NCI-H510A (cell line): ENCODE measurements at regions not wholly inside any gene's neighbourhood (a gene's known extent, or its start where the extent isn't known, plus 50 kb on each side); places are given as distances from the start of the nearest gene placed in this dataset.

Source experiments
- DNase-seq: peaks from one replicate; lab custom pipeline; 2025; lab: John Stamatoyannopoulos, UW

DNA sequence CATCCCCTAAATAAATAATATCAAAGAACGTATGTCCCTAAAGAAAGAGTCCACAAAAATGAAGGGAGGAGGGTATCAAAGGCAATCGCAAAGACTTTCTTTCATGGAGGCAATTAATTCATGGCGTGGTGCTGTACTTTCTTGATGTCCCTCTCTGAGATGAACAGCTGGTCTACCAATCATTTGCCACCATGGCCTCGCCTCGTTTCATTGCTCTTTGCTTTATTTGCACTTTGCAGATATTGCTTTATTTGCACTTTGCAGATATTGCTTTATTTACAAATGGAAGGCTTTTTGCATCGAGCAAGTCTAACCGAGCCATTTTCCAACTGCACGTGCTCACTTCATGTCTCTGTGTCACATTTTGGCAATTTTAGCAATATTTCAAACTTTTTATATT, 104.0 kb upstream of the PTCH1 start:
- no peak for DNase-seq

DNA sequence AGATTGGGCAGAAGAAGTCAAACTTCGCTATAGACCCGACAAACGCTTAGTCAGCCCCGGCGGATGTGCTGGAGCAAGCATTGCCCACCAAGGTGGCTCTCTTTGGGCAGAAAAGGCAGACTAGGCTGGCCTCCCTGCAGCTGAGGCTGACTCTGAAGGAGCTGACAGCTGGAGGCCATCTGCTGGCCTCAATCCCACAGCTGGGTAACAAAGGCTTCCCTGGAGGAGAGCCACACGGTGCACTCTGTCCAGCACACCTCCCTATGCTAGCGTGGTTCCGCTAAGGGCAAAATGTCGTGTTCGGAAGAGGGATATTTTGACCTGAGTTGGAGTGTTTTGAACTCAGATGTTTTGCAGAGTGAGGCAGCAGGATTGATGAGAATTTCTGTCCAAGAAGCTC, 103.5 kb upstream of the PTCH1 start:
- DNase-seq = no peak

DNA sequence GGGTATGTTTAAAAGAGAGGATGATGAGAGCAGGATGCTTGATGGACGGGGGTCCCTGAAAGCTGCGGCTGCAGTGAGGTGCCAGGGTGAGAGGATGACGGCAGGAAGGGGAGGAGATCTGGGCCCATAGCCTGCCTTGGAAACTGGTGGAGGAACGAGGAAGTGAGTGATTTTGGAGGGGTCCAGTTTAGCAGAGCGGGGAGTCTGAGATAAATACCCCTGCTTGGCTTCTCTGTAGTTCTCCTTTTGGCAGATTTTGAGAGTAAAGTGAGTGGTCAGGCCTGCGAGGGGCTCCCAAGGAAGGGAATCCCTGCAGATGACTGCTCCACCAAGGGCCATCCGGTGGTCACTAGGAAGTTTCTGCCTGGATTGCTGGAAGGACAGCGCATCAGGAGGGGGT, 98.5 kb upstream of the PTCH1 start:
- DNase-seq = no peak

DNA sequence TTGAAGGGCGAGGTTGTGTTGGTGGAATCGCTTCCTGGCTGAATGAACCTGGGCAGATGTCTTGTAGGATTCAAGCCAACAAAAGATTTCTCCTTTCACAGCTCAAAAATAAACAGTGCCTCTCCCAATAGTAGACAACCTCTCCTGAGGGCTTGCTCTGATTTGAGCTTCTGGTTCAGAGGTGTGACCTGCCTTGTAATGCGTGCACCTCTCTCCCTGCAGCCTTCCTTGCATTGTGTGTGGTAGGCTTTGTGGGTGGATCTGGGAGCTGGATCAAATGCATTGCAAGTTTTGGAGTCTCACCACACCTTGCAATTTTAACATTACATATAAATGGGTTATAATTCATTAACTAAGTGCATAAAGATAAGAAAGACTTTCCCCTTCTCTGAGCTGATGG, 96.9 kb upstream of the PTCH1 start:
- no peak for DNase-seq

DNA sequence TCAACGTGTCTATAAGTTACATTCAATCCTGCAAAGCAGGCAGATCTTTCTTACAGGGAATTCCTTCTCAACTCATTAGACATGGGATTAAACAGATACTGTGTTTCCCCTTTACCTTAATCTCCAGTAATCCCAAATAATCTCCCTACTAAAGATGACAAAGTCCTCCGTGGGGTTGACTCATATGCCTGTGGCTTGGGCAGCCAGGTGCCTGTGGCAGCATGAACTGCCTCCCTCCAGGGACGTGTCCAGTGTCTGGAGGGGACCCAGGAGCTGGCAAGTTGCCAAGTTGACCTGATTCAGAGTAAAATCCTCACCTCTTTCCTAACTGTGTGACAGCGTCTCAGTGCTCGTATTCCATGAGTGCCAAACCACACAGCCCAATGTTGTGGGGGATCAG, 94.6 kb upstream of the PTCH1 start:
- DNase-seq = no peak

DNA sequence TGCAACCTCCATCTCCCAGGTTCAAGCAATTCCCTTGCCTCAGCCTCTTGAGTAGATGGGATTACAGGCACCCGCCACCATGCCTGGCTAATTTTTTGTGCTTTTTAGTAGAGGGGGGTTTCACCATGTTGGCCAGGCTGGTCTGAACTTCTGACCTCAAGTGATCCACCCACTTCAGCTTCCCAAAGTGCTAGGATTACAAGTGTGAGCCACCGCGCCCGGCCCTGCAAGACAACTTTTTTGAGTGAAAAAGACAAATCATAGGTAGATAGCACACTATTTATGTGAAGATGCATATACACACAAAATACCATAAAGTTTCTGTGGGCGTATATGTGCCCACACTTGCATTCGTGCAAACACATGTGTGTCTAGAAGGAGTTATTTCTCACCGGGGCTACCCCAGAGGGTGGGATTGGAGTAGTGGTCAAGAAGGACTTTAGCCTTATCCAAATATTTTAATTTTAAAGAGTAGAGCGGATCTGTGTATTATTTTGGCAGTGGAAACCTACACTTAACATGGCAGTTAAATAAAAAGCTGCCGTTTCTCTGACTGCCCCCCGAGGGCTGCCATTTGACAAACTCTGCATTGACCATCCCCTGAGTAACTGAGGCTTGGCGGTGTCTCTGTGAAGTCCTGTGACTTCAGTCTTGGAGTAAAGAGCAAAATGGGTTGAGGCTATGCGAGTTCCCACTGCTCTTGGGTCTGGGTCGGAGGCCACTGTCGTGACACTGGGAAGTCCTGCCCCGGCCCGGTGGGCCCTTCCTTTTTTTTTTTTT, 93.4 kb upstream of the PTCH1 start:
- no peak for DNase-seq

DNA sequence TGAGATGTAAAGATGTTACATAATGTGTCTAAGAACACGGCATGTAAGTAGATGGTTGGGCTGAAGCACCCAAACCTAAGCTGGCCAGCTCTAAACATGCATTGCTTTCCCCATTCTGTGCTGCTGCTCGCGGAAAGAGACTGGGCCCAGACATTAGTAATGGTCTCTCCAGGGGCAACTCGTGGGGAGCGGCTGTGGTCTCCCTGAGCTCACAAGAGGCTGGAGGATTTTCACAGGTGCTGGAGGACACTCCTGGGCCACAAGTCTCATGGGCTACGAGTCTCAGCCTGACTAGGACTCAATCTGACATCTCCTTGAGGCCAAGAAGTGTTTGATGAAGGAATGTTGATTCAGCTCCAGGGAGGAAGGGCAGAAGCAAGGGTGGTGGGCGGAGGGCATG, 92.7 kb upstream of the PTCH1 start:
- DNase-seq = no peak

DNA sequence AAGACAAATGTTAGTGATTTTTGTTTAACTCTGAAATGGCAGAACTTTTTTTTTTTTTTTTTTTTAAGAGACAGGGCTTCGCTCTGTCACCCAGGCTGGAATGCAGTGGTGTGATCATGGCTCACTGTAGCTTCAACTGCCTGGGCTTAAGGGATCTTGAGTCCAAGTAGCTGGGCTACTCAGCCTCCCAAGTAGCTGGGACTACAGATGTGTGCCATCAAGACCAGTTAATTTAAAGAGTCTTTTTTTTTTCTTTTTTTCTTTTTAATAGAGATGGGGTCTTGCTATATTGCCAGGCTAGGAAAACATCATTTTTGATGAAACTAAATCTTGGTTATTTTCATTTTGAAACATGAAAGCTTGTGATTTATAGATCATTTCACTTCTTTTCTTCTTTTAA, 91.6 kb upstream of the PTCH1 start:
- DNase-seq = no peak

DNA sequence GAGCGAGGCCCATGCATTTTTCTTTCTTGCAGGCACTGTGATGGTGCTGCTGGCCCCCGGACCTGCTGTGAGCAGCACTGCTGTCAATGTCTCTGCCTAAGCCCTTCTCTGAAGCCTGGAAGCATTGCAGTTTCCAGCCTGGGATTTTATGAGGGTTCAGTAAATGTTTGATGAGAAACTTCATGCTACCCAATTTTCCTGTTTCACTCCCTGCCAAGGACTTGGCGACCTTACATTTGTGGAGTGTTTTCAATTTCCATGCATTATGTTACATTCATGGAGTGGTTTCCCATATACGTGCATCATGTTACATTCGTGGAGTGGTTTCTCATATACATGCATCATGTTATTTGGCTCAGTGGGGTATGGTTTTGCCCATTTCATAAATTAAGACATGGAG, 90.7 kb upstream of the PTCH1 start:
- DNase-seq = no peak

DNA sequence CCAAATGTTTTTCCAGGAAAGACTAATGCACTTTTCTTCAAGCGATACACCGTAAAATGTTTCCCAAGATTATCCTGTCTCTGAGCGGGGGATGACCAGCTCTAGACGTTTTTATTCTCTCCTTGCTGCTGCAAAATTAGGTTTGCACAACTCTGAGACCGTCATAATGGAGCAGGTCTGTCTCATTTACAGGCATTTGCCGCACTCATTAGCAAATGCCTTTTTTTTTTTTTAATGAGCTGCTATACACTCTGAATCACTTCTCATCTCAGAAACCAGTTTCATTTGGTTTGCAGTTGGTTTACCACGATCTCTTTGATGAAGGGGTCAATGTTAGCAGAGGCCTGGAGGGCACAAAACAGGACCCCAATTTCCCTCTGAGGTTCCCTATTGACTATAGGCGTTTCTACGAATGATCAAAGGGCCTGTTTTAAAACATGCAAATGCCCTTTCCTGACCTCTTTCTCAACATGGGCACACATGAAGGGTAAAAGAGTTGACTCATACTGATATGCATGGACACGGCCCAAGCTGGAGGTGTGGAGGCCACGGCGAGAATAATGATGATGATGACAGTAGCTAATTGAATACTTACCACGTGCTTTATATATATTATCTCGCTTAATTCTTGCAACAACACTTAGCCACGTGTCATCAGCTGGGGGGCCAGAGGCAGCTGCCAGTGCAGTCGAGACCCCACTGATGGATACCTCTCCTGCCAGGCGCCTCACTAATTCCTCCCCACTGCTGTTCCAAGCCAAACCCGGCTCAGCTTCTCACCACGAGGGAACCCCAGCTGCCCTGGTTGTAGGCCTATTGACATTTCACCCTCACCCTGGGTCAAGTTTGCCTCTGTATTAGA, 89.9 kb upstream of the PTCH1 start:
- DNase-seq = no peak

DNA sequence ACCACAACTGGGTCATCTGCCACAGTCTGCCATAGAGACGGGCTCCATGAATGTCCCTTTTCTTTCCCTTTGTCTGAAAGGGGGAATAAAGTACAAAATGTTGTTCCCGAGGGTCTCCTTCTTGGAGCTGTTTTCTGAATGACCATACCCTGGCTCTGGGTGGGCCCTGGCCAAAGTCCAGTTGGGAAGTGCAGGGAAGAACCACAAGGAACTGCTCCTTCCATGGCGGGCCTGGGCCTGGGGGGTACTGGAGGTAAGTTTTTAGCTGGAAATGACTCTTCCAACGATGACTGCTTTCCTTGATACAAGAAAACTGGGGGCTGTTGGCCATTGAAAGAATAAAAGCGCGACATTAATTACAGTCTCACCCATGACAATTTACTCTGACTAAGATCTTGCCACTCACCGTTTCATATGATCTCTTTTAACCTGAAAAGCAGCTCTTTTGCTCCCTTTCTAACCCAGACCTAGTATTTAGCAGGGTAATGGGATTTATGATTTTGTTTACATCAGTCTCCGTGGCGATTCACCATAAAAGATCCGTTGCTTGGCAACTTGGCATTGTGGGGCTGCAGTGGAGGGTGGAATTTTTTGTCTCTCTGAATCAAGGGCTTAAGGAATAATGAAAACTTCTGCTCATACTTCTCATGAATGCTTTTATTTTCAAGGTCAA, 89.2 kb upstream of the PTCH1 start:
- no peak for DNase-seq

DNA sequence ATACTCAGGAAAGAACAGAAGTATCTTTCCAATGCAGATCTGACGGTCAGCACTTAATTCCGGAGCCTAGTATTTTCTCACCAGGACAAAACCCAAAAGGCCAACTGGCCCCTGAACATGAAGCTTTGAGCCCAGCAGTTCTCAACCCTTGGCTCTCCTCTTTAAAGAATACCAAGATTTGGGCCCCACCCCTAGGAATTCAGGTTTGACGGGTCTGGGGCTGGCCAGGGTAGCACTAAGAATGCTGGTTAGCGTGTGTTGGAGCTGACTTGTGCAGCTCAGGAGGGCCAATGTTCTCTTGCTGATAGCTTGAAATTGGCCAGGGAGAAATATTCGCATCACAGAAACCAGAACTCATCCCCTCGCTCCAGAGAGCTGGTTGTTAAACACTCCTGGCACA, 88.3 kb upstream of the PTCH1 start:
- DNase-seq = no peak

DNA sequence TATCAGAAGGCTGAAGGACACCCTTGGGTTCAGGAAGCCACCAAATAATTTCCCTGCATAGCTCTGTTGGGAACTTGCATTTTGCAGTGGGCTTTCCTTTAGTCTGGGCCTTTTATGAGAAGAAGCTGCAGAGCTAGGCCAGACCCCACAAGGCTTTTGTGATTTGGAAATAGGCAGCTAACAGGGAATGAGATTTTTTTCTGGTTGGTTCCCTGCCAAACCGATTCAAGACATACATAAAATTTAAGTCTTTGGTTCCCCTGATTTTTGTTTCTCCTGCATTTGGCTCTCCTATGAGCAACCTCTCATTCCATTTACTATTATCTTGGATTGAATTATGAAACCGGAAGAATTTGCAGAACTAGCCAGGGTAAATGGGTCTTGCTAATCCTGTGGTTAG, 81.5 kb upstream of the PTCH1 start:
- no peak for DNase-seq

DNA sequence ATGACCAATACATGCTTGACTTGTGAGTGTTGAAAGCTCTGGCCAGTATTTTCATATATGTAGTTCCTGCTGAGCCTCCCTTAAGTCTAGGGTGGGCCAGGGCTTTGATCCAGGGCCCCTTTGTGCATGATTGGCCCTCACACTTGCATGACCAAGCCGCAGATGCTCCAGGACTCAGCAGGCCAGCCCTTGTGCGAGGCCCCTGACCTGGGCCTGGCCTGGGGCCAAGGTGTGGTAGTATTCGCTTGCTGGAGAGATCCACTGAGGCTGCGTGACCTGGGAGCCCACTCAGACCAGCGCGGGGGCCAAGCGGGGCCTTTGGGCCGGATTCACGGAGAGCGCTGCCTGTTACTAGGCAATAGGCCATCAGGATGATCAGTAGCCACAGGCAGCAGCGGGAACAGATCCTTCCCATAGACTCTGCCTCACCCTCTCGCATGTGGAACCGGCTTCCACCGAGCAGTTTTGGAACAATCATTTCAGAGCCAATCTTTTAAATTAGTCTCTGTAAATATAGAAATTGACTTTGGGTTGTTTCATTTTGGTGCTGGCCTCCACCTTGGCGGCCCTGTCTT, 79.0 kb upstream of the PTCH1 start:
- DNase-seq = no peak

DNA sequence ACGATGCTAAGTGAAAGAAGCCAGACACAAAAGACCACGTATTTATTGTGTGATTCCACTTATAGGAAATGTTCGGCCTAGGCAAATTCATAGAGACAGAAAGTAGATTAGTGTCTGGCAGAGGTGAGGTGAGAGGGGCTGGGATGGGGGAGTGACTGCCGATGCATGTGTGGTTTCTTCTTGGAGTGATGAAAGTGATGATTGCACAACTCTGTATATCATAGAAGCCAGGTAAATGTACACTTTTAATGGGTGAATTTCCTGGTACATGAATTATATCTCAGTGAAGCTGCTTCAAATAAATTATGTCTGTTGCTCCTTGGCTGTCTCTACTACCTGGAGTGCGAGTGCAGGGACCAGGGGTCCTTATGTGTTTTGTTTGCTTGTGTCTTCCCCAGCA, 76.2 kb upstream of the PTCH1 start:
- DNase-seq = no peak

DNA sequence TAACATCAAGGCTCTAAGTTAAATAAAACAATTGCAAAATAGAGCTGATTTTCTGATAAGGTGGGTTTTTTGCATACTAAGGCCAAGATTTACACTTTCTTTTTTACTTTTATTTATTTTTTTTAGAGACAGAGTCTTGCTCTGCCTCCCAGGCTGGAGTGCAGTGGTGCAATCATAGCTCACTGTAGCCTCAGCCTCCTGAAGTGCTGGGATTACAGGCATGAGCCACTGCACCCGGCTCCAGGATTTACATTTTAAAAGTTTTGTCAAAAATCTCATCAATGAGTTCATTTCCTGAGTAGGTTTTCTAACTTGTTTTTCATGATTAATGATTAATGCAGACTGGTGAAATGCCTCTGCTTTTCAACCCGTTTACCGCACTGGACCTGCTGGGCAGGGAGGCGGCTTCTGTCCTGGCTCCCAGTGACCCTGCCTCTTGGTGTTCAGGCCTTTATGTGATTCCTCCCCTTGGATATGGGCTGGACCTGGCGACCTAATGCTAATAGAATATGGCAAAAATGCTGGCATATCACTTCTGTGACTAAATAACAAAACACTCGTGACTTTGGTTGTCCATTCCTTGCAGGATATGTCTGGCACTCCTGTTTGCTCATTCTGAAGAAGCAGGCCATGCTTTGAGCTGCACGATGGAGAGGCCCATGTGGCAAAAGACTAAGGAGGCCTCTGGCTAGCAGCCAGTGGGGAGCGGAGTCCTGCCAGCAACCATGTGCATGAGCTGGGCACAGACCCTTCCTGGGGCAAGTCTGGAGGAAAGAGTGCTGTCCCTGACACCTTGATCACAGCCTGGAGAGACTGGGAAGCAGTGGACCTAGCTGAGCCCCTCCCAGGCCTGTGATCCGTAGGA, 72.2 kb upstream of the PTCH1 start:
- DNase-seq = no peak

DNA sequence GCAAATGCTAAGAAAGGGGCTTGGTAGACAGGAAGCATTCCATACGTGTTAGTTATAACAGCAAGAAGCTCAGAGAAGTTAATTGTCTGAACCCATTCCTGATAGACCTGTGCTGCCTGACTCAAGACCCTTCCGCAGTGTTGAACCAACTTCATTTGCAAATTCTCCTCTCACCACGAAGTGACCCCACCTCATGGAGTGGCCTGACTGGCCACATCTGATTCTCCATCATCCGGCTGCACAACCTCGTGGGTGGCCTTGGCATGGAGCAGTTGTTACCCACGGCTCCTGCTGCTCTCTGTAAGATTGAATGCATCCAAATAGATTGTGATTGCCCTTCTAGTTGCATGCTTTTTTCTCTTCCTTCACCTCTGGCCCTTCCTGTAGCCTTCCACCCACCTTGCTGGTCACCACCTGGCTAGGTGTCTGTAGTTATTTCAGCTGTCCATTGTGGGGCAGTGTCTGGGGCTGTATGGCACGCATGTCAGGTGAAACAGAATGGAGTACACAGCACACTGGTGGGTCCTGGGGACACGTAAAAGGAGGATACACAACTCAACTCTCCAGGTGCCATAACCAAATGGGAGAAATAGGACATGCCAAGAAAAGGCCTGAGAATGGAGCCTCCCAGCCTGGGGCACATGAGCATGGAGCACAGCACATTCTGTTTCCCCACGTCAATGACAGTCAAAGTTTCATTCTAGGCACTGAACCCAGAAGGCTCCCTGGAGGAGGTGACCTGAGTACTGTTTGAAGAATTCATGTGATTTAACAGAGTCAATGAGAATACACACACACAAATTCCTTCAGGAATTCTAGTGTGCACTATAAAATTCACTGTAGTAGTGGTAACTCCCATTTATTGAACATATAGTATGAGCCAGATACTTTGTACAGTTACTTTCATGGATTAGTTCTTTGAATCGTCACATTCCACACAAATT, 70.5 kb upstream of the PTCH1 start:
- DNase-seq = no peak

DNA sequence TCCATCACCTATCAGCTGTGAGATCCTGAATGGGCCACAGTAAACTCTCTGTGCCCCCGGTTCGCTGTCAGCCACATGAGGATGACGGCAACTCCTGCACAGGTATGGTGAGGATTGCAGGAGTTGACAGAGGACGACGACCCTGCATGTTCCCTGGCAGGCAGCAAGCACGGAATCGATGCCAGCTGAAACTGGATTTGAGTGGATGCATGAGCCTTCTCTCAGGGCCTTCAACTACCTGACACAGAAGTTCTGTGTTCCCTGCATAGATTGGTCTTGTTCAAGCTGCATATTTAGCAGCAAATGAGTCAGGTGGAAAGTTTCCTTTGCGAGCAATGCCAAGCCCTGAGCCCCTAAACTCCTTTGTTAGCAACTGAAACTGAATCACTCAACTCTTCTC, 69.6 kb upstream of the PTCH1 start:
- no peak for DNase-seq

DNA sequence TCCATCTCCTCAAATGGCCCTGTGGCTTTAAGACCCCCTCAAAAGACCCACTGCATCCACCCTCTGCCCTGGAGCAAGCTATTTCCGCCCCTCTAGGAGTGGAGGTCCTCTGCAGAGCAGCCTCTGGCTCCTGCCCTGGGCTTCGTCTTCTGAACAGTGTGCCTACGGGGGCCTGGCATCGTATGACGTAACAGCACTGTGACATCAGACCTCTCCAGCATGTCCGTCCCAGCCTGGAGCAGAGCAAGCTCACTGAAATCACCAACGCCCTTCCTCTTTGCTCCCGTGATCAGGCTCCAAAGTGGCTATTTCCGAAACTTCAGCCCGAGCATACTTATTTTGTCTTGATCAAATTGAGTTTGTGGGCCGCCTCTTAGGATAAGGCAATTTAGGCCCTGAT, 69.1 kb upstream of the PTCH1 start:
- no peak for DNase-seq

DNA sequence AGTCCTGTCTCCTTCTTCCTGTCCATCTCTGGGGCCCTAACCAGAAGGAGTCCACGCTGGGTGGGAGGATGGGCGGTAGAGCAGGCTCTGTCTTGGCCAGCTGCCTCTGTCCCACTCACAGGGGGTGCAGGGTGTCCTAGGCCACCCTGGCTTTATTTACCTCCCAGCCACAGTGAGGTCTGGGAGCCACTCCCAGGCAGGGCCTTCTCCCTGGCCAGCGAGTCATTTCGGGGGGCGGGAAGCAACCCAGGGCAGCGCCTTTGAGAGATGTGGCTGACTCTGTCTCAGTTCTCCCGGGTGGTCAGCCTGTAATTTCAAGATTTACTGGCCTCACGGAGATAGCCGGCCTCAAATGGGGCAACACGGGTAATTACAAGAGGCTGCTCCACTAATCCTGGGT, 67.4 kb upstream of the PTCH1 start:
- no peak for DNase-seq

DNA sequence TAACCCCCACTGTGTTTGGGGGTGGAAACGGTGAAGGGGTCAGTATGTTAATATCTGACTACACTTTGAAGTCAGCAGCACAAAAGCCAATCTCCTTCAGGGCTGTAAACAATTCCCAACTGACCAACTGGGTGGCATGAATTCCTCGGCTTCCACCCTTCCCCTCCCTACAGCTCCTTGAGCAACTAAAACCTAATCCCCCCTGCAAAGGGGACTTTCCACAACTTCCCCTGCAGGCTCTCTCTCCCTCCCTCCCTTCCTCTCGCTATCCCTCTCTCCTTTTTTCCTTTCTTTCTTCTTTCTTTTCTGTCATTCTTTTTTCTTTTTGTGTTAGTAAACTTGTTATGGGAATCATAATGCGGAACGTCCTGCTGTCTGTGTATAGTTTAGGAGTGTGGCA, 65.1 kb upstream of the PTCH1 start:
- DNase-seq = no peak
